ENCODE measurements at regions not wholly inside any gene's neighbourhood (a gene's known extent, or its start where the extent isn't known, plus 50 kb on each side); places are given as distances from the start of the nearest gene placed in this dataset.

DNA sequence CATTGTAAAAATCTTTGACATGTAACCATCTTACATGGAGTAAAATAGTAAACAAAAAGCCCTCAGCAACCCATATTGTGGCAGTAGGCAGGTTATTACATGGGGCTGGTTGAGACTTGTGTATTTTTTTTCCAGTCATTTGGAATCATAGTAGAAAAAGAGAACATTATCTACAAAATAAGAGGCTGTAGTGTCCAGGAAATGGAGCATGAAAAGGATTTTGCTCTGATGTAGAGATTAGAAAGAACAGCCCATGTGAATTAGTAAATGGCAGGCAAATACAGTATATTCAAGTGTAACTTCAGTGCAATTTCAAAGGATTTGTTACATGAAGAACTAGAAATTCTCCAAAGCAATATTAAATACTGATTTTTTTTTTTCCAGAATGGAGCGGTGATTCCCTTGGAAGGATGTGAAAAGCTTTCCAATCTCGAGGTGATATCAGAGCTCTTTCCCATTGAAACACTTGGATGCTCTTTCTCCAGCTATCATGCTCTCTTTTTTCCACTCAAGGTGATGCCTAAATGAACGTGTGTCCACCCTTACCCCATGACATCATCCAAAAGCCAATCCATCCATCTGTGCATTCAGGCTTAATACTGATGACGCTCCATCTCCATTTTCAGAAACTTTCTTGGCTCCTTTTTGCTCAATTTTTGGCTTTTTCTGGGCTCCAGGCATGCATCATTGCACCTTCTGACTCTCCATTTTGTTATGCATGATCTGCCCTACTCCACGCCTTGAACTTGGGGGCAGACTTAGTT, 1034.7 kb downstream of the TYW1 start:
- Histone ChIP-seq H3K9ac (ENCODE audit: low read length in 3 of 3) (no peak overlapping the region), H3K27ac (ENCODE audit: low read depth in 2 of 2, low read length in 2 of 2) (no peak overlapping the region), H3K4me3 (ENCODE audit: low read length in 3 of 3) (no peak overlapping the region), H3K9me3 (ENCODE audit: control insufficient read depth in 2 of 3, insufficient read depth in 1 of 3, low read length in 3 of 3) (peaks cover 0 to 6% (median 0%) of the 10 kb centered on the region in 3 donors), H3K27me3 (ENCODE audit: control insufficient read depth, insufficient read depth, low read length) (no peaks in the 10 kb centered on the region), H3K36me3 (ENCODE audit: control insufficient read depth in 2 of 3, insufficient read depth in 3 of 3, low read length in 3 of 3) (no peaks in the 10 kb centered on the region), H3K4me1 (ENCODE audit: control insufficient read depth in 2 of 3, insufficient read depth in 2 of 3, low read depth in 1 of 3, low read length in 3 of 3) (no peaks in the 10 kb centered on the region)
- TF ChIP-seq, protein P1, sequence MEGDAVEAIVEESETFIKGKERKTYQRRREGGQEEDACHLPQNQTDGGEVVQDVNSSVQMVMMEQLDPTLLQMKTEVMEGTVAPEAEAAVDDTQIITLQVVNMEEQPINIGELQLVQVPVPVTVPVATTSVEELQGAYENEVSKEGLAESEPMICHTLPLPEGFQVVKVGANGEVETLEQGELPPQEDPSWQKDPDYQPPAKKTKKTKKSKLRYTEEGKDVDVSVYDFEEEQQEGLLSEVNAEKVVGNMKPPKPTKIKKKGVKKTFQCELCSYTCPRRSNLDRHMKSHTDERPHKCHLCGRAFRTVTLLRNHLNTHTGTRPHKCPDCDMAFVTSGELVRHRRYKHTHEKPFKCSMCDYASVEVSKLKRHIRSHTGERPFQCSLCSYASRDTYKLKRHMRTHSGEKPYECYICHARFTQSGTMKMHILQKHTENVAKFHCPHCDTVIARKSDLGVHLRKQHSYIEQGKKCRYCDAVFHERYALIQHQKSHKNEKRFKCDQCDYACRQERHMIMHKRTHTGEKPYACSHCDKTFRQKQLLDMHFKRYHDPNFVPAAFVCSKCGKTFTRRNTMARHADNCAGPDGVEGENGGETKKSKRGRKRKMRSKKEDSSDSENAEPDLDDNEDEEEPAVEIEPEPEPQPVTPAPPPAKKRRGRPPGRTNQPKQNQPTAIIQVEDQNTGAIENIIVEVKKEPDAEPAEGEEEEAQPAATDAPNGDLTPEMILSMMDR (IDR thresholded peaks at IDR 0.05; ENCODE audit: borderline replicate concordance, extremely low read depth, insufficient read depth) = no peak
- FAIRE-seq = no peak
- no peak for DNase-seq
- intact Hi-C loops (cut with DNase I) = no loop called here

- Histone ChIP-seq H3K27me3 (ENCODE audit: control insufficient read depth, insufficient read depth, low read length) (no peaks in the 10 kb centered on the region), H3K4me3 (ENCODE audit: low read length in 3 of 3) (no peak overlapping the region), H3K9me3 (ENCODE audit: control insufficient read depth in 2 of 3, insufficient read depth in 1 of 3, low read length in 3 of 3) (peaks cover 0 to 2% (median 0%) of the 10 kb centered on the region in 3 donors), H3K36me3 (ENCODE audit: control insufficient read depth in 2 of 3, insufficient read depth in 3 of 3, low read length in 3 of 3) (no peaks in the 10 kb centered on the region), H3K4me1 (ENCODE audit: control insufficient read depth in 2 of 3, insufficient read depth in 2 of 3, low read depth in 1 of 3, low read length in 3 of 3) (no peaks in the 10 kb centered on the region), H3K27ac (ENCODE audit: low read depth in 2 of 2, low read length in 2 of 2) (no peak overlapping the region), H3K9ac (ENCODE audit: low read length in 3 of 3) (no peak overlapping the region)
- intact Hi-C loops (cut with DNase I) = no loop called here
- TF ChIP-seq, protein P1 (IDR thresholded peaks at IDR 0.05; ENCODE audit: borderline replicate concordance, extremely low read depth, insufficient read depth) = no peak
- FAIRE-seq = no peak
- no peak for DNase-seq
These were observed 1042.1 kb downstream of the TYW1 start for GRCh38 chr7:68038621-68039314.

GRCh38 chr7:68041554-68041953, 1044.9 kb downstream of the TYW1 start:
- FAIRE-seq (no peak), DNase-seq (peak in 2 of 5 donors; percentile 28 to 78)

More at GRCh38 chr7:68041554-68041953, 1044.9 kb downstream of the TYW1 start:
- Histone ChIP-seq H3K4me3 (ENCODE audit: low read length in 3 of 3) (no peak overlapping the region), H3K9ac (ENCODE audit: low read length in 3 of 3) (no peak overlapping the region), H3K36me3 (ENCODE audit: control insufficient read depth in 2 of 3, insufficient read depth in 3 of 3, low read length in 3 of 3) (no peaks in the 10 kb centered on the region), H3K9me3 (ENCODE audit: control insufficient read depth in 2 of 3, insufficient read depth in 1 of 3, low read length in 3 of 3) (peaks cover 0 to 2% (median 0%) of the 10 kb centered on the region in 3 donors), H3K4me1 (ENCODE audit: control insufficient read depth in 2 of 3, insufficient read depth in 2 of 3, low read depth in 1 of 3, low read length in 3 of 3) (no peaks in the 10 kb centered on the region), H3K27me3 (ENCODE audit: control insufficient read depth, insufficient read depth, low read length) (no peaks in the 10 kb centered on the region), H3K27ac (ENCODE audit: low read depth in 2 of 2, low read length in 2 of 2) (no peak overlapping the region)
- TF ChIP-seq, protein P1 (IDR thresholded peaks at IDR 0.05; ENCODE audit: borderline replicate concordance, extremely low read depth, insufficient read depth) = no peak
- intact Hi-C loops (cut with DNase I) = no loop called here

Data from kidney (tissue), 13 donors.